GM18868 (cell line): ENCODE measurements at regions not wholly inside any gene's neighbourhood (a gene's known extent, or its start where the extent isn't known, plus 50 kb on each side); places are given as distances from the start of the nearest gene placed in this dataset.
"Not testable (repeated sequence)": the region's sequence is repeated elsewhere in the genome, so short reads cannot be mapped to it uniquely, and the experiment has no call there.

Experiments
- ATAC-seq: cut with Tn5 transposase; IDR thresholded peaks from one replicate; pipeline ENCODE4 v1.9.1; 2021; ENCODE audit warnings: mild to moderate bottlenecking, moderate library complexity; ENCODE audit not compliant: unreplicated experiment

GRCh38 chr2:190742431-190742830, 93.5 kb downstream of the NAB1 start:
- no peak for ATAC-seq

GRCh38 chr2:190744041-190744440, 95.2 kb downstream of the NAB1 start:
- ATAC-seq, result no peak

GRCh38 chr2:190746971-190747761, 98.3 kb downstream of the NAB1 start:
- no peak for ATAC-seq

GRCh38 chr2:190748966-190749365, 100.1 kb downstream of the NAB1 start:
- ATAC-seq, result no peak

GRCh38 chr2:190755772-190756415, 107.0 kb downstream of the NAB1 start:
- ATAC-seq, result no peak

- no peak for ATAC-seq
Measured at GRCh38 chr2:190759749-190760213, 110.9 kb downstream of the NAB1 start.

GRCh38 chr2:190760353-190761150, 111.7 kb downstream of the NAB1 start:
- not testable (repeated sequence) for ATAC-seq

GRCh38 chr2:190761216-190761615, 112.3 kb downstream of the NAB1 start:
- not testable (repeated sequence) for ATAC-seq

- ATAC-seq, result no peak
Measured at GRCh38 chr2:190762566-190762965, 113.7 kb downstream of the NAB1 start.

GRCh38 chr2:190763100-190763499, 114.2 kb downstream of the NAB1 start:
- no peak for ATAC-seq

GRCh38 chr2:190763901-190764514, 115.1 kb downstream of the NAB1 start:
- ATAC-seq, result peak; percentile 85

- ATAC-seq, result no peak
Measured at GRCh38 chr2:190765386-190766173, 115.0 kb upstream of the GLS start.

GRCh38 chr2:190766174-190766572, 114.4 kb upstream of the GLS start:
- ATAC-seq, result no peak

- no peak for ATAC-seq
Measured at GRCh38 chr2:190766595-190766994, 114.0 kb upstream of the GLS start.

GRCh38 chr2:190767821-190768220, 112.8 kb upstream of the GLS start:
- no peak for ATAC-seq

- ATAC-seq, result no peak
Measured at GRCh38 chr2:190769258-190769657, 111.4 kb upstream of the GLS start.

- no peak for ATAC-seq
Measured at GRCh38 chr2:190771726-190772125, 108.9 kb upstream of the GLS start.

- no peak for ATAC-seq
Measured at GRCh38 chr2:190780594-190780993, 100.0 kb upstream of the GLS start.

- peak; percentile 50 for ATAC-seq
Measured at GRCh38 chr2:190781604-190782198, 98.9 kb upstream of the GLS start.

GRCh38 chr2:190782264-190782663, 98.4 kb upstream of the GLS start:
- ATAC-seq, result no peak
